ENCODE measurements at regions not wholly inside any gene's neighbourhood (a gene's known extent, or its start where the extent isn't known, plus 50 kb on each side); places are given as distances from the start of the nearest gene placed in this dataset.

DNA sequence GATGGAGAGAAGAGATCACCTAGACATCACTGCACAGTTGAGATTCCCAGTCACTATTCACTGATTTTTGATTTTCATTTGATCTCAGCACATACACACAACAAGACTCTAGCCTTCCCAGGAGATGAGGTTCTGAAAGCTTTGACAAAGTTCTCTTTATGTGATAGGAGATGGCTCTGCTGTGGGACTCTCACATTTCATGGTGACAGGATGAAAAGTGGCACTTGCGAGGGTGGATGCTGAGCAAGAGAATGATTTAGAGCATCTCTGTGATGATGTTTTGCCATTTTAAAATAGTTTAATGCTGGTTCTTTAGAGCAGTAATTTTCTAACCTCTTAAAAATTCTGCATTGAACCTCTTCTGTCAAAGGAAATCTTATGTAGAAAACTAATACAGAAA lies 113.3 kb upstream of the CA10 start (continued):
- TF ChIP-seq, protein P1, sequence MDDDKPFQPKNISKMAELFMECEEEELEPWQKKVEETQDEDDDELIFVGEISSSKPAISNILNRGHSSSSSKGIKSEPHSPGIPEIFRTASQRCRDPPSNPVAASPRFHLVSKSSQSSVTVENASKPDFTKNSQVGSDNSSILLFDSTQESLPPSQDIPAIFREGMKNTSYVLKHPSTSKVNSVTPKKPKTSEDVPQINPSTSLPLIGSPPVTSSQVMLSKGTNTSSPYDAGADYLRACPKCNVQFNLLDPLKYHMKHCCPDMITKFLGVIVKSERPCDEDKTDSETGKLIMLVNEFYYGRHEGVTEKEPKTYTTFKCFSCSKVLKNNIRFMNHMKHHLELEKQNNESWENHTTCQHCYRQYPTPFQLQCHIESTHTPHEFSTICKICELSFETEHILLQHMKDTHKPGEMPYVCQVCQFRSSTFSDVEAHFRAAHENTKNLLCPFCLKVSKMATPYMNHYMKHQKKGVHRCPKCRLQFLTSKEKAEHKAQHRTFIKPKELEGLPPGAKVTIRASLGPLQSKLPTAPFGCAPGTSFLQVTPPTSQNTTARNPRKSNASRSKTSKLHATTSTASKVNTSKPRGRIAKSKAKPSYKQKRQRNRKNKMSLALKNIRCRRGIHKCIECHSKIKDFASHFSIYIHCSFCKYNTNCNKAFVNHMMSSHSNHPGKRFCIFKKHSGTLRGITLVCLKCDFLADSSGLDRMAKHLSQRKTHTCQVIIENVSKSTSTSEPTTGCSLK (tag by site-specific recombination; IDR thresholded peaks at IDR 0.05), result no peak

DNA sequence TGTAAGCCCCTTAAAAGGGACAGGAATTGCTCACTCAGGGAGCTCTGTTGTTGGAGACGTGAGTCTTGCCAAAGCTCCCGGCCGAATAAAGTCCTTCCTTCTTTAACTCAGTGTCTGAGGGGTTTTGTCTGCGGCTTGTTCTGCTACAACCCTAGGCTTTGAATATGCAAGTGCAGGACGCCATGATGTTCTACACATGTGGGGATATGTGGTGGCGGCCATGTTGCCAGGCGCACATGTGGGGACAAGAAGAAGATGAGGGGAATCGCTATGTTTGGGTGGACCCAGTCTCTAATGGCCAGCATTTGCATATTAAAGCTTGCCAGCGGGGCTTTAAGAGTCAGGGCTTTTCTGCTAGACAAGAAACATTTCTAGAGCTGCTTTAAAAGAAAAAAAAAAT lies 96.8 kb upstream of the CA10 start:
- TF ChIP-seq ZNF391 (tag by site-specific recombination; IDR thresholded peaks at IDR 0.05; ENCODE audit: borderline replicate concordance, low read depth) (no peak), ZNF24 (tag by site-specific recombination; IDR thresholded peaks at IDR 0.05) (no peak), ZNF121 (tag by site-specific recombination; IDR thresholded peaks at IDR 0.05) (no peak), ZNF548 (tag by site-specific recombination; IDR thresholded peaks at IDR 0.05) (no peak), ZNF624 (tag by site-specific recombination; IDR thresholded peaks at IDR 0.05) (no peak), ZNF785 (tag by site-specific recombination; IDR thresholded peaks at IDR 0.05) (no peak), ZBTB7A (tag by site-specific recombination; IDR thresholded peaks at IDR 0.05; ENCODE audit: low read depth) (no peak), REPIN1 (tag by site-specific recombination; IDR thresholded peaks at IDR 0.05; ENCODE audit: low read depth) (no peak), OSR2 (tag by site-specific recombination; IDR thresholded peaks at IDR 0.05) (no peak), ZNF623 (tag by site-specific recombination; IDR thresholded peaks at IDR 0.05) (no peak), ZSCAN30 (tag by site-specific recombination; IDR thresholded peaks at IDR 0.05) (no peak), ZNF426 (tag by site-specific recombination; IDR thresholded peaks at IDR 0.05) (no peak), HOXA7 (CRISPR knock-in tag; IDR thresholded peaks at IDR 0.05; ENCODE audit: borderline replicate concordance) (no peak), OVOL3 (tag by site-specific recombination; IDR thresholded peaks at IDR 0.05) (no peak), ZNF394 (tag by site-specific recombination; IDR thresholded peaks at IDR 0.05; ENCODE audit: borderline replicate concordance) (no peak), ZNF670 (tag by site-specific recombination; IDR thresholded peaks at IDR 0.05; ENCODE audit: low read depth) (no peak), ZNF184 (tag by site-specific recombination; IDR thresholded peaks at IDR 0.05) (no peak)
- H3K4me1 ChIP-seq (ENCODE audit: control insufficient read depth, insufficient read depth, low read length), result no peaks in the 10 kb centered on the region
- CTCF ChIA-PET, result no interaction called here
- POLR2A ChIA-PET, result no interaction called here
- H3K9me3 ChIP-seq (ENCODE audit: control insufficient read depth, insufficient read depth, low read depth, low read length), result no peaks in the 10 kb centered on the region
- no peak overlapping the region for H3K27ac ChIP-seq (ENCODE audit: extremely low read depth, low read depth, low read length)
- no peaks in the 10 kb centered on the region for H3K36me3 ChIP-seq (ENCODE audit: control insufficient read depth in 2 of 2, insufficient read depth in 1 of 2, low read length in 2 of 2)
- no peak overlapping the region for H3K4me3 ChIP-seq (ENCODE audit: low read depth, low read length)

DNA sequence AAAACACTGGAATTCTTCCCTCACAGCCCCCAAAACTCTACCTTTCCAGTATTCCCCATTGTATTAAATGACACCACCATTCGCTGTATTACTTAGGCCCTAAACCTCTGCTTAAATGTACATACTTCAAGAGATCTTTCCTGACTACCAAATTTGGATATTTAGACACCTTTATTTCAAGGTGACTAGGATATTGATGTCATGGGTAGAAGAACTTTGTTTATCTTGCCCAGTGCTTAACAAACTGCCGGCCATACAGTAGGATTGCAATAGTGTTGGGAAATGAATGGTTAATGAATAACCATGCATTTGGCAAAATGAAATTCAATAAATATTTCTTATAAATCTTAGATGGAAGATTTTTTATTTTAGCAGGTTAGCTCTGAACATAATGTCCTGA lies 86.2 kb upstream of the CA10 start:
- Histone ChIP-seq H3K4me1 (ENCODE audit: control insufficient read depth, insufficient read depth, low read length) (no peaks in the 10 kb centered on the region), H3K4me3 (ENCODE audit: low read depth, low read length) (no peak overlapping the region), H3K27ac (ENCODE audit: extremely low read depth, low read depth, low read length) (no peak overlapping the region), H3K36me3 (ENCODE audit: control insufficient read depth in 2 of 2, insufficient read depth in 1 of 2, low read length in 2 of 2) (no peaks in the 10 kb centered on the region), H3K9me3 (ENCODE audit: control insufficient read depth, insufficient read depth, low read depth, low read length) (no peaks in the 10 kb centered on the region)
- POLR2A ChIA-PET, result no interaction called here
- CTCF ChIA-PET, result no interaction called here
- TF ChIP-seq, protein P2, sequence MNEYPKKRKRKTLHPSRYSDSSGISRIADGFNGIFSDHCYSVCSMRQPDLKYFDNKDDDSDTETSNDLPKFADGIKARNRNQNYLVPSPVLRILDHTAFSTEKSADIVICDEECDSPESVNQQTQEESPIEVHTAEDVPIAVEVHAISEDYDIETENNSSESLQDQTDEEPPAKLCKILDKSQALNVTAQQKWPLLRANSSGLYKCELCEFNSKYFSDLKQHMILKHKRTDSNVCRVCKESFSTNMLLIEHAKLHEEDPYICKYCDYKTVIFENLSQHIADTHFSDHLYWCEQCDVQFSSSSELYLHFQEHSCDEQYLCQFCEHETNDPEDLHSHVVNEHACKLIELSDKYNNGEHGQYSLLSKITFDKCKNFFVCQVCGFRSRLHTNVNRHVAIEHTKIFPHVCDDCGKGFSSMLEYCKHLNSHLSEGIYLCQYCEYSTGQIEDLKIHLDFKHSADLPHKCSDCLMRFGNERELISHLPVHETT (tag by site-specific recombination; IDR thresholded peaks at IDR 0.05), result no peak
- TF ChIP-seq ZNF248 (tag by site-specific recombination; IDR thresholded peaks at IDR 0.05), result no peak
- TF ChIP-seq, protein P3, sequence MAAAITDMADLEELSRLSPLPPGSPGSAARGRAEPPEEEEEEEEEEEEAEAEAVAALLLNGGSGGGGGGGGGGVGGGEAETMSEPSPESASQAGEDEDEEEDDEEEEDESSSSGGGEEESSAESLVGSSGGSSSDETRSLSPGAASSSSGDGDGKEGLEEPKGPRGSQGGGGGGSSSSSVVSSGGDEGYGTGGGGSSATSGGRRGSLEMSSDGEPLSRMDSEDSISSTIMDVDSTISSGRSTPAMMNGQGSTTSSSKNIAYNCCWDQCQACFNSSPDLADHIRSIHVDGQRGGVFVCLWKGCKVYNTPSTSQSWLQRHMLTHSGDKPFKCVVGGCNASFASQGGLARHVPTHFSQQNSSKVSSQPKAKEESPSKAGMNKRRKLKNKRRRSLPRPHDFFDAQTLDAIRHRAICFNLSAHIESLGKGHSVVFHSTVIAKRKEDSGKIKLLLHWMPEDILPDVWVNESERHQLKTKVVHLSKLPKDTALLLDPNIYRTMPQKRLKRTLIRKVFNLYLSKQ (tag by site-specific recombination; IDR thresholded peaks at IDR 0.05; ENCODE audit: borderline replicate concordance), result no peak
